ENCODE measurements at regions not wholly inside any gene's neighbourhood (a gene's known extent, or its start where the extent isn't known, plus 50 kb on each side); places are given as distances from the start of the nearest gene placed in this dataset.

DNA sequence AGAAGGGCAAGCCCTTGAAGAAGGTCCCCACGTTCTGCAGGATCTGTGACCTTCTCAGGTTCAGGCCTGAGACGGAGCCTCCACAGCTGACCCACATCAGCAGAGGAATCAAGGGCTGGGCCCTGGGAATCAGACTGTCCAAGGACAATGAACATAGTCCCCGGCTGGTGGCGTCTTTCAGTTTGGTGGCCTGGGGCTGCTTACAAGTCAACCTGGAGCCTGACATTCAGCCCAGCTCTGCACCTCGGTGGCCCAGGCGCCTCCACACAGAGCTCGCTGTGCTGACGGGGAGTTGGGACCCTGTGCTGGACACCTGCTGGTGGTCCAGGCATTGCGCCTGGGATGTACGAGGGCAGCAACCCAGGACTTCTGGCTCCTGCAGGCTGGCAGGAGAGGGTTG, 523.5 kb downstream of the TBC1D22A start:
- no peak for DNase-seq (ENCODE audit: low spot score)

DNA sequence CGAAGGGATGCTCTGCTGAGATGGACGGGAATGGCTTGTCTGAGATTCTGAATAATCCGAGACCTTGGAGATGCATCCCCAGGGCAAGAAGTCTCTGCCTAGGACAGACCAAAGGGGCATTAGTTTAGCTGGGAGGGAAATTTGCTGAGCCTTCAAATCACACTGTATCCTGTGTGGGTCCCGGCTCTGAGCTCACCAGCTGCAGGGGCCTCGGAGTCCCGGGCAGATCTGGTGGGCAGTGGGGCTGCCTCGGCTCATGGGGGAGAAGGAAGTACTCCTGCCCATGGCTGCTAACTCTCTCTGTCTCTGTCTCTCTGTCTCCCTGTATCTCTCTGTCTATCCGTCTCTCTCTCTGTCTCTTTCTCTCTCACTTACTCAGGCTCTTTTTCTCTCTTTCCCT, 522.4 kb downstream of the TBC1D22A start:
- DNase-seq (ENCODE audit: low spot score) = no peak

DNA sequence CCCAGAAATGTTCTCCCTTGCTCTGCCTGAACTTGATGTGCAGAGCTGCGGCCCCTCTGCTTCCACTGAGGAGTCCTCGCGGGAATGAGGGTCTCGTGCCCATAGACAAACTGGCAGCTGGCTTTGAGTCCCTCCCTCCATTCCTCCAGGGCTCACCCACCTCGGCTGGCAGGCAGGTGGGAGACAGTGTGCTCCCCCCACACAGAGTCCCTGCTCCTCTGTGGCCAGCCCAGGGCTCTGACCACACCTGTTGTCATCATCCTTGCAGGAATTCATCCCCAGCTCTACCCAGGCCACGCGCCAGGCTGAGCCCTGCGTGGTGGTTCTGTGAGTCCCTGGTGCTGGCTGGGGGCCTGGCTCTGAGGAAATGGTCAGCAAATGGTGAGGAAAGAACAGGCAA, 521.9 kb downstream of the TBC1D22A start:
- DNase-seq (ENCODE audit: low spot score) = no peak

DNA sequence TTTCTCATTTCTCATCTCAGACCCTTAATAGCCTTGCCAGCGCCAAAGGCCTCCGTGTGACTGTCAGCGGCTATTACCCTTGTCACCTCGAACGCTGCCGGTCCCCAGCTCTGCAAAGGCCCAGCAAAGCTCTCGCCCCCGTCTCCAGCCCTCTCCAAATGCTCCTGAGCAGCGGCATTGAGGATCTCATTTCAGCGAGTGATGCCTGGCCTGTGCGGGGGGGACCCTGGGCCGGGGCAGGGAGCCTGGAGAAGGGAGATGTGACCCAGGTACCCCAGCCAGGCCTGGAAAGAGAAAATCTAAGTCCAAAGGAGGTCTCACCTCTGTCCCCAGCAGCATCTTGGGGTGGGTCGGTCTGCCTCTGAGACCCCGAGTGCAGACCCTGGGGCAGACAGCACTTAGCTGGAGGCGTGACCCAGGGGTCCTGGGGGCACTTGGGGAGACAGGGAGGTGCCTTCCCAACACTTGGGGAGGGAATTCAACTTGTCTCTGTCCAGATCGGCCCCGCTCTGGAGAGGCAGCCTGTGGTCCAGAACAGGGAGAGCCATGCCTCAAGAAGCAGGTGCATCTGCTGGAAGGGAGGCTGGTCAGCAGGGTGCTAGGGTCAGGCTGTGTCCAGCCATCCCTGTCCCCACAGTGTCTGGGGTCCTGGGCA, 521.3 kb downstream of the TBC1D22A start:
- DNase-seq (ENCODE audit: low spot score) = no peak

DNA sequence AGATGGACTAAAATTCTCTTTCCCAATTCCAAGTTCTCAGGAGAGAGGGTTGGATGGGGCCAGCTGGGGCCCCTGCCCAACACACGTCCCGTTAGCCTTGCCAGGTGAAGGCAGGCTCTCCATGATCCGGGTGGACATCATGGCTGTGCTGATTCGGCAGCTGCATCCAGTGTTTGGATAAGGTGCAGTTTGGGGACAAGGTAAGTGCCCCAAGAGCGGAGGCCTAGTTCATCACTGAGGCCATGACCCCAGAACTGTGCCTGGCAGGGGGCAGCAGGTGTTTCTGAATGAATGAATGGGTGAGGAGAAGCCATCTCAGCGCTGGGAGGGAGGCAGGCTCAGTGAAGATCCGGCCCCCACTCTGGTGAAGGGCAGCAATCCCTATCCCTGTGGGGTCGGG, 520.4 kb downstream of the TBC1D22A start:
- DNase-seq (ENCODE audit: low spot score) = no peak

DNA sequence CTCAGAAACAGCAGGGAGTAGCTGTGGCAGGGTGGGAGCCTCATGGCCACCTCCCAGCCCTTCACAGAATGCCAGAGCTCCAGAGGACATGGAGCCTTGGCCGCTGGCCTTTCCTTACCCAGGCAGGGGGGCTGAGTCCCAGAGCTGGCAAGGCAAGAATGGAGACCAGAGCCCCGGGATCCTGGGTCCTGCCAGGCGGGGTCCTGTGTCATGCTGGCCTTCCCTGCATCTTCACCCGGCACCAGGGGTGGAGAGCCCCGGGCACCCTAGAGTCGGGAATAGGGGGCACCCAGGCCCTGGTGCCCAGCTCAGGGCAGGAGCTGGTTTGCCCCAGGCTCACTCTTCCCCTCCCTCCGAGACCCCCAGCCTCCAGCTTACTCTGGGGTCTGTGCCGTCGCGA, 519.9 kb downstream of the TBC1D22A start:
- no peak for DNase-seq (ENCODE audit: low spot score)

DNA sequence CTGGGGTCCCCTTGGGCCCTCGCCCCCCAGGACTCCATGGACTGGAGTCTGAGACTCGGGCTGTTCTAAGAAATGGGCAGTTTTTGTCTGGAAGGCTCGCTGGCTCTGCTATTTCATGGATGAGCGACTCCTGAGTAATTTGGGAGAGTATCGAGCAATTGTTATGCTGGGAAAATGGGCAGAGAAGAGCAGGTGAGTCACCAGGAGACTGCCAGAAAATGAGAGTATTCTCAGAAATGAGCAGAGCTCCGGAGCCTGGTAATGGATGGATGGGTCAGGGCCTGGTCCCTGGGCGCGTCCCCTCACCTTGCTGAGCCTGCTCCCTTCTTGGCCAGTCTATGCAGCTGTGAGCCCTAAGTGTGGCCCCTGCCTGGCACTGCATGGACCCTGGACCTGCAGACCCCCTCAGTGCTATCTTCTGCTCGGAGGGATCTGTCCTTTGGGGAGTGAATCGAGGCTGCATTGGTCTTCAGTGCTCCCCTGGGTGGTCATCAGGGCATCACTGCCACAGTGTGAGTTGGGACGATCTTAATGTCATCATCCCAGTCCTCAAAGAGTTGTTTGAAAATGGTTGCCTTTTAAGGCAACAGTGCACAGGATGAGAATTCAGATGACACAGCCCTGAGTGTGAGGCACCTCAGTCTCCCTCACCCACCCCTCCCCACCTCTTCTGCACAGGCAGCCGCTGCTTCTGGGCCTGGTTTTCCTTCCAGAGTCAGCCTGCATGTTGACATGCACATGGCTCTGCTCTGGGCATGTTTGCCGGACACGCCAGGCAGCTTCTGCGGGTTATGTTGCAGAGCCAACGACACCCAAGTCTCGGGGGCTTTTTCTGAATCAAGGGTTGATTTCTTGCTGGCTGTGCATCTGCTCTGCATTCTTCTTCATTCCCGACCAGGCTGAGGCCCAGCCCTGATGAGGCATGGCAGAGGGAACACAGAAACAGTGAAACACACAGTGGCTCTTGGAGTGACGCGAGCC, 519.0 kb downstream of the TBC1D22A start:
- DNase-seq (ENCODE audit: low spot score) = no peak

DNA sequence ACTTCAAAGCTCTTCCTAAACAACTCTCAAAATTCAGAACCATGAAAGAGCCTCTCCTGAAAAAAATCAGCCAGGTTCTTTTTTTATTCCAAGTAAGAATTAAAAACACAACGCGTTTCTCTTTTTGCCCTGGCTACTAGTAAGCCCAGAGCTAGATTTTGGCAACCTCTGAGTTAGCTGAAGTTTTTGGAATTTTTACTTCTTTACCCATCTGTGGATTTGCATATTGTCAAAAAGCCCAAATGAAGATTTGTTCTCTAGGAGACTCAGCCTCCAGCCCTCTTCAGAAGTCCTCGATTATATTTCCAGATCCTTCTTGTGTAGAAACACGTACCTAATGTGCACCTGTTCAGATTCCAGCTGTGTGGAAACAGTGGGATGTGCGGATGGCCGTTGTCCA, 517.9 kb downstream of the TBC1D22A start:
- DNase-seq (ENCODE audit: low spot score) = no peak

DNA sequence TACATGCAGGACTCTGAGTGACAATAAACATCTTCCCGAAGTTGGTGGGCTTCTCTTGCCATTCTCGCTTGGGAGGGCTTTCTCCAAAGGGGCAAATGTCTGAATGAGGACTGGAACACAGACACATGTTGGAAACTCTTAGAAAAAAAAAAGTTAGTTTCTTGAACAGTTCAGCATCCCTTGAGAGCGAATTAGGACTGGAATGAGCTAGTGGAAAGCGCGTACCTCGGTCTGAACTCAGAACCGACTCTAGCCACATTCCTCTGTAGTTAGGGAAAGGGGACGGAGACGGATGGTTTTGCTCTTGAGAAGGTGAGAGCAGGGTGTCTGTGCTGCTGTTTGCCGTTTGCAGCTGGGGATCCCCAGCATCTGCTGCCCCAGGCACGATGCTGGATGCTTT, 517.3 kb downstream of the TBC1D22A start:
- no peak for DNase-seq (ENCODE audit: low spot score)

DNA sequence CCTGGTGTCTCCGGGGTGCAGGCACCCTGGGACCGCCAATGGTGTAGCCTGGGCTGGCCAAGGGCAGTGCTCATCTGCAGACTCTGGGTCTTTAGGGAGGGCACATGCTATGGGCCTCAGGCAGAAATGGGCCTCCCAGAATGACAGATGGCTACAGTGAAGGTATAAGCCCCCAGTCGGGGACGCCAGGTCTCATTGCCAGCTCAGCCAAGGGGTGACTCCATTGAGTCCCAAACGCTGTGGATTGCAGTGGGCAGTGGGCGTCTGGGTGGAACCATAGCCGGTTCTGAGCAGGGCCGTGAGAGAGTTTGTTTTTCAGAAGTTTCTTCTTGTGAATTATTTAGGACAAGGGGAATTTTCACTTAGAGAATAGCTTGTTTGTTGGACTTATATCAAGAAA, 516.9 kb downstream of the TBC1D22A start:
- DNase-seq (ENCODE audit: low spot score) = no peak

DNA sequence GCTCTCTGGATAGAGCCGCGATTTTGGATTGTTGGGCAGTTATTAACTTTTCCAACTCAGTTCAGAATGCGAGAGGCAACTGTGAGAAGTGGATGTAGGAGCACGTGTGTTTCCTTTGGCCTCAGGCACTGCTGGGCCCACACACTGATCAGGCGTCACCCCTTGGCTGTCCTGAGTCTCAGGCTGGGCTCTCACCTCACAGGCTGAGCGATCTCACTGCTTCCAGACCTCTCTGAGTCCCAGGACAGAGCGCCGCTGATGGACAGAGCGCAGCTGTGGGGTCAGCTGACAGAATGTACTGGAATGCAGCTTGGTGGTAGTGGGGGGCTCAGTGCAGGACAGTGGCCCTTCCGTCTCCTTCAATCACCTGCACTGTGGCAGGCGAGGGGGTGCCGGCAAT, 516.2 kb downstream of the TBC1D22A start:
- DNase-seq (ENCODE audit: low spot score) = no peak

DNA sequence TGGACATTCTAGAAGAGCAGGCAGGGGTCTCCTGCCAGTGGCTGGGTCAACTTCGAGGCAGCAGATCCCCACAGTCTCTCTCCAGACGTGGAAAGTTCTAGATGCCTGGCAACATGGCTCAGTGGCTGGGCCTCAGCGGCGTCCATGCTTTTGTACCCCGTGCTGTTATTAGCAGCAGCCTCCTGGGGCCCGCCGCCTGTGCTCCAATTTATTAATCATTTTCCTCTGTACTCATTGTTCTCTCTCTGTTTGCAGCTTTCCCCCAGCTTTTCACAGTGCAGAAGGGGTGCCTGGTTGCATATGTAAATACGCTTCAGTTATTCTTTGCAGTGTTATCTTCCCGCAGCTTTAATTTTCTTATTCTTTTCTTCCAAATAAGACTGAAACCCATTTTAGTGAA, 515.1 kb downstream of the TBC1D22A start:
- no peak for DNase-seq (ENCODE audit: low spot score)

DNA sequence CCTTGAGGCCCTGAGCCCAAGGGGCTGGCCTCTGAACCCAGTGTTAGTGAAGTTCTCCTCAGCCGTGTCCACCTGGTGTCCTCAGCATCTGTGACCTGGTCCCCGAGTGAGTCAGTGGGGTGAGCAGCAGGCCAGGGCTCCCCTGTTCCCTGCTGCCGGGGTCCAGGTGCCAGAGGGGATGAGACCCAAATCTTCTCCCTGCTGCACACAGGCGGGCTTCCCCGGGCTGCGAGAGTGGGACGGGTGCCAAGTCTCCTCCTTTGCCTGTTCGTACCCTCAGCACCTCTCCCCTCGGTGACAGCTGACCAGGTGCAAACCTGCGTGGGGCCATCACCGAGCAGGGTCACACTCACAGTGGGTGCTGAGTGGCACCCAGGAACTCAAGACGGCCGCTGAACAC, 514.5 kb downstream of the TBC1D22A start:
- DNase-seq (ENCODE audit: low spot score) = no peak

DNA sequence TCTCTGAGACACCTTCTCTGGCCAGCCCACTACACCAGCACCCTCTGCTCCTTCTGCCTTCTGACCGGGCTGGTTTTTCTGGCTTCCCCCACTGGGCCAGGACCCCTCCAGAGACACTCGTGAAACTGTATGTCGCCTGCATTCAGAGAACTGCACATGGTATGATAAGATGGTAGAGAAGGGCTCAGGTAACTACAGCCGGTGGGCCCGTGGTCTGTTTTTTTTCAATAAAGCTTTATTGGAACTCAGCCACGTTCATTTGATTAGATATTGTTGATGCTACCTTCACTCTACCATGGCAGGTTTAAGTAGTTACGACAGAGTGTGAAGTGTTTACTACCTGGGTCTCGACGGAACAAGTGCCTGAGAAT, 514.0 kb downstream of the TBC1D22A start:
- DNase-seq (ENCODE audit: low spot score) = no peak

DNA sequence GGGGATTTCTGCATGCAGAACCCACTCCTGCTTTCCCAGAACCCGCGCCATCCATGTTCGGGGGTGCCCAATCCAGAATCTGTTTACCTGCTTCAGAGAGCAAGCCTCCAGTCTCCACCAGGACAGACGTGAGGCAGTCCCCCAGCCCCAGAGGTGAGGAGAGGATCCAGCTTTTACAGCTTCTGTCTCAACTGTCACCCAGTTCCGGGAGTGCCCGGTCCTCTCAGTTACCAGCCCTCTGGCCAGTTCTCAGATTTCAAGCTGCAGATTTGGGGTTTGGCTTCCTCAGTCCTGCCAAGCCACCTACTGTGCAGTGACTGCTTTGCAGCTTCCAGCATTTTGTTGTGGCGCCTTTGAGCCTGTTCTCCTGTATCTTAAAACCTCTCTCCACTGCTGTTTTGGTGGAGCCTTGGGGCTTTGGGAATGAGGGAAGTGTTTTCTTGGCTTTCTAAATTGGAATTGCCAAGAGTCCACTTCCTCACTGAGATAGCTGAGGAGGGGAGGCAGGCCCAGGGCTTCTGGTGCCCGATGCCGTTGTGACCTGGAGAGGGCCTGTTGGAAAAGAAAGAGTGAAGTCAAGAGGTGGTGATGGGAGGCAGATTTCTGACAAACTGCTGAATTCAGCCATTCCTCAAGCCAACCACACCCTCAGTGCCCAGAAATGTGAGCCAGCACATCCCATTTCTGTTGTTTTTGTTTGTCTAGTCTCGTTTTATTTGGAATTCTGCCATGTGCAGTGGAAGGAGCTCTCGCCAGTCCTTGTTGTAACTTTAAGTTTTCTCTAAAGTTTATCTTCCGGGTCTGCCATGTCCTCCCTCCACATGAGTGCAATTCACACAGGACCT, 513.4 kb downstream of the TBC1D22A start:
- no peak for DNase-seq (ENCODE audit: low spot score)

DNA sequence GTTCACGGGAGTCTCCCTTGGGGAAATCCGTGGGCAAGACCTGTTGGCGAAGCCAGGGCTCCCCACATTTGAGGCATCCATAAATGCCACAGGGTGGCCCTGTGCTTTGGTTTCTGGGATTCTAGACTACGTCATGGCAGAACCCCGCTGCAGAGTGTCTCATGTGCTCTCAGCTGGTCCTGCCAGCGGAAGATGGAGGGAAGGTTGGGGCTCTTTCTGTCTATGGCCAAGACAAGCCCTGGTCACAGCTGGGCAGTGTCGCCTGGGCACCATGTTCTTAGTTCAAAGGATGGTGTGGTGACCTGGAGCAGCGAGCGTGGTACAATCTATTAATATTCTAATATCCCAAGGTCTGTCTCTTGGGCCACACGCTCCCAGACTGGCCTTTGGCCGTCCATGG, 511.7 kb downstream of the TBC1D22A start:
- no peak for DNase-seq (ENCODE audit: low spot score)

DNA sequence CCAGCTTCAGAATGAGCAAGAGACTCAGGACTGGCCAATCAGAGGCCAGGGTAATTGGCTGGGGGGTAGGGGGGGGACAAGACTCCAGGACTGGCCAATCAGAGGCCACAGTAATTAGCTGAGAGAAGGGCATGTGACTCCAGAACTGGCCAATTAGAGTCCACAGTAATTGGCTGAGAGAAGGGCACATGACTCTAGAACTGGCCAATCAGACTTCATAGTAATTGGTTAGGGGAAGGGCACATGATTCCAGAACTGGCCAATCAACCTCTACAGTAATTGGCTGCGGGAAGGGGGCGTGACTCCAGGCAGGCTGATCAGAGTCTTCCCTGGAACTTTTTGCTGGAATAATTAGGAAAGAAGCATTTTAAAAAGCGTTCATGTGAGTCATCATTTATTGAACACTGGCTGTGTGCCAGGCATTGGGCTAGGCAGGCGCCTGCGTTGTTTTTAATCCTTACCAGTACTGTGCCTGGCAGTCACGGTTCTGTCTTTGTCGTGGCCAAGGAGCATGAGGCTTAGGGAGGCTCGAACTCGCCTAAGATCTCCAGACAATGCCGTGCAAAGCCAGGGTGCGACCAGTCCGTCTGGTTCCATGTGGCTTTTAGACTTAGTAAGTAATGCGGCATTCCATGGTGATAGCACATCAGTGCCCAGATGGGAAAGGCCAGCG, 508.1 kb downstream of the TBC1D22A start:
- no peak for DNase-seq (ENCODE audit: low spot score)

DNA sequence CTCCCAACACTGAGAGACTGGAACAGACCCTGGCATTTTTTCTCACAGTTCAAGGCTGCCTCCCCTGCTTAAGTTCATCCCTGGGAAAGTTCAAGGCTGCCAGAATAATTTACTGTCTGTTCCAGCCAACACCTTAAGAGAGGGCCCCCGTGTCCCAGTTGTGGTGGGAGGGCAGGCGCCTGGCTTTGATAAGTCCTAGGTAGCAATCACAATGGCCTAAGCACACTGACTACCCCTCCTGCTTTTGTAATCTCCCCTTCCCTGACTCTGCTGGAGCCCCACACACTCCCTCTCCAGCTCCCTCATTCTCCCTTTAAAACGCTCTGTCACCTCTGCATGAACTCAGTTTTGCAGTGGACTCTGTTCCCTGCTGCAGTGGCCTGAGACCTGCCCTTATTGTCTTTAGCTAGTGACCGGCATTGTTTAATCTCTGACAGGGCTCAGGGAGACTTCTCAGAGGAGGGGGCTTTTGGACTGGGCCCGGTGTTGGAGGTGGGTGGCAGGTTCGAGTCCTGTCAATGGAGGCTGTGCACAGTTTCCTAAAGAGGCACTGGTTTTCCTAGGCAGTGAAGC, 507.2 kb downstream of the TBC1D22A start:
- no peak for DNase-seq (ENCODE audit: low spot score)

DNA sequence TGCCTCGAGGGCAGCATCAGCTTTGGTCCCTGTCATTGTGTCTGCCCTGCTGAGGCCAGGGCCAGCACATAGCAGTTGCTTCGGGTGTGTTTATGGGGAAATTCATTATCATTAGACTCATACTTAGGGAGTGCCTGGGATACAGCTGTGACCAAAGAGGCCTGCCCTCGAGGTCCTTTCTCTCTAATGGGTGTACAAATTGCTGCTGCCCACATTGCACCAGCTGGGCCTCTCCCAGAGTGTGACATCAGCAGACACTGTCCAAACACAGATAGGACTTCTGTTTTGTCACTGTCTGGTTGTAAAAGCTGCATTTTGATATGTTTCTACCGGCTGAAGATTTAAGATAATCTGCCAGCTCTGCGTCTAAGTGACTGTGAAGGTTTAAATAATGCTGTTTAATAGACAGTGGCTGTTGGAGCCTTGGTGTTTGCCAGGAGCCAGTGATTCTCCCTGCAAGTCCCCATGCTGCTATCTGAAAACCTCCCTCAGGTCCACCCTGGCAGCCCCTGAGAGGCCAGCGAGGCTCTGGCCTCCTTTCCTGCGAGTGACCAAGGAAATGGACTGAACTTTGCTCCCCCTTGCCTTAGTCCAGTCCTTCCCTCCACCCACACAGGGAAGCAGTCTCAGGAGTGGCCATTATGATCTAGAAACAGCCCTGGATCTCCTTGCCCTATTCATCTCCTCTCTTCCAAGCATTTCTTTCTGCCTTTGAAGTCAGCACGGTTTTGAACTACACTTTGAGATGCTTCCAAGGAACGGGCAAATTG, 505.2 kb downstream of the TBC1D22A start:
- no peak for DNase-seq (ENCODE audit: low spot score)

DNA sequence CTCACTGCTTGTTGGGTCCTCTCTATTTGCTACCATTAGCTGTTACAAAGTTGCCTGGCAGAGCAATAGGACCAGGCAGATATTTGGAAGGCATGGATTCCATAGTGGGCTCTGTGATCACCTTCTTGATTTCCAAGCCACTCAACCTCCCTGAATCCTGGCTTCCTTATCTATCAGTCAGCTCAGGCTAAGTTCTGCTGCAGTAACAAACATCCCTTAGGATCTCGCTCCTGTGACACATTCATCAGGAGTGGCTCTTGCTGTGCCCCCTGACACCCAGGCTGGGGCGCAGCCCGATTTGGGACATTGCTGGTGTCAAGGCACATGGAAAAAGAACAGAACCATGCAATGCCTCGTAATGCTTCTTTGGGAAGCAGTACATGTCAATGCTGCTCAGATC, 503.9 kb downstream of the TBC1D22A start:
- no peak for DNase-seq (ENCODE audit: low spot score)

DNA sequence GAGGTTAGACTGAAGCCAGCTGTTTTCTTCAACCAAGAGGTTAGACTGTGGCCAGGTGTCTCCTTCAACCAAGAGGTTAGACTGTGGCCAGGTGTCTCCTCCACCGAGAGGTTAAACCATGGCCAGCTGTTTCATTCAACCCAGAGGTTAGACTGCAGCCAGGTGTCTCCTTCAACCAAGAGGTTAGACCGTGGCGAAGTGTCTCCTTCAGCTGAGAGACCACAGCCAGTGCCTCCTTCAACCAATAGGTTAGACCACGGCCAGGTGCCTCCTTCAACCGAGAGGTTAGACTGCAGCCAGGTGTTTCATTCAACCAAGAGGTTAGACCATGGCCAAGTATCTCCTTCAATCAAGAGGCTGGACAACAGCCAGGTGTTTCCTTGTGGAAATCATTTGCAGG, 498.1 kb downstream of the TBC1D22A start:
- no peak for DNase-seq (ENCODE audit: low spot score)

Measured in putamen (tissue), 1 donor.